Limb (tissue), 2 donors: ENCODE measurements at regions not wholly inside any gene's neighbourhood (a gene's known extent, or its start where the extent isn't known, plus 50 kb on each side); places are given as distances from the start of the nearest gene placed in this dataset.

Experiments
- DNase-seq, 2 donors: peaks; one replicate each; pipeline ENCODE4 v3.0.0-alpha.2; 2016; ENCODE audit errors: extremely low spot score in 2 of 2

DNA sequence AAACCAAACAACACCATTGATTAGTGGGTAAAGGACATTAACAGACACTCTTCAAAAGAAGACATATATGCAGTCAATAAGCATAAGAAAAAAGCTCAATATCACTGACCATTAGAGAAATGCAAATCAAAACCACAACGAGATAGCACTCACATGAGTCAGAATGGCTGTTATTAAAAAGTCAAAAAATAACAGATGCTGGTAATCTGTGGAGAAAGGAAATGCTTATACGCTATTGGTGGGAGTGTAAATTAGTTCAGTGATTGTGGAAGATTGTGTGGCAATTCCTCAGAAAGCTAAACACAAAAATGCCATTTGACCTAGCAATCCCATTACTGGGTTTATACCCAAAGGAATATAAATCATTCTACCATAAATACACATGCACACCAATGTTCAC, 182.6 kb downstream of the TRPC6 start:
- no peak for DNase-seq

DNA sequence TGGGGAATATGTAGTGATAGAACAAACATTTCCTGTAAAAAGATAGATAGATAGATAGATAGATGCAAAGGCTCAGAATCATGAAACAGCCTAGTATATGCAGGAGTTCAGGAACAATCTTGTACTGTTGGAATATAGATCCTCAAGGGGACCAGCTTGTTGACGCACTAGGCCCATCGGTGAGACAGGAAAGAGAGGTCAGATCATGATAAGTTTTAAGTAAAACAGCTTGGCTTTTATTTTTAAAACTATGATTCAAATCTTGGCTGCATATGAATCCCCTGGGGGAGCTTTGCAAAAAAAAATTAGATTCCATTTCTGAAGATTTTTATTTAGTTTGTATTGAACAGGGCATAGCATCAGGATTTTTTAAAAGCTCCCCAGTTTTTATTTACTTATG, 185.8 kb downstream of the TRPC6 start:
- peak in 1 of 2 donors; percentile 7 for DNase-seq

DNA sequence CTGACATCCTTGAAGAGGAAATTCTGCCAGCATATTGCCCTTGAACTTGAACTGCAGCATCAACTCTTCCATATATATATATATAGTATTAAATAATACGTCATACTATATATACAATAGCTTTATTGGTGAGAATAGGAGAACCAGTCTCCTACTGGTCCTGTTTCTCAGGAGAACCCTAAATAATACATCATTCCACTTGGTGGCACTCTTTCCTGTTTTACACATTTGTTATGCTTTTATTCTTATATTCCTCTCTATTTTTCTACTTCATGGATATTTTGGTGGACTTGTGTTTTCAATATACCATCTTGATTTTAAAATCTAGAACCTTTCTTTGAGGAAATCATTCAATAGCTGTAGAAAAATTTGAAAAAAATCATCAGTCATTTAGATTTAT, 193.3 kb downstream of the TRPC6 start:
- DNase-seq, result no peak

GRCh38 chr11:101369835-101370234, 214.0 kb downstream of the TRPC6 start:
- DNase-seq, result no peak

DNA sequence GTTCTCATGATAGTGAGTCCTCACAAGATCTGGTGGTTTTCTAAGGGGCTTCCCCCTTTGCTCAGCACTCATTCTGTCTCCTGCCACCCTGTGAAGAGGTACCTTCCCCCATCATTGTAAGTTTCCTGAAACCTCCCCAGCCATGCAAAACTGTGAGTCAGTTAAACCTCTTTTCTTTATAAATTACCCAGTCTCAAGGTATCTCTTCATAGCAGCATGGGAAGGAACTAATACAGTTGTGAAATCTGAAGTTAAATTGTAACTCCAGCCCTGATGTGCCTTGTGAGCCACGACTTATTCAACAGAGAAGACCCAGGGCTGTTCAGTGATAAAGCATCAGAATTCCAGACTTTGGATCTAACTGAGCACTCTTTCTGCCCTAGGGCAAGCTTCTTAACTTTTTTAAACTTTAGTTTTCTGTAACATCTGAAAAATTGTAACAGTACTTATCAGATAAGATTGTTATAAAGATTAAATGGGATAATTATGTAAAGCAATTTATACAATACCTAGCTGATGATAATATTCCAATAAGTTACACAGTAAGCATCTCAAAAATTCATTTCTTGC, 220.0 kb downstream of the TRPC6 start:
- no peak for DNase-seq

- no peak for DNase-seq
These were observed 221.2 kb downstream of the TRPC6 start for GRCh38 chr11:101362643-101363042.

DNA sequence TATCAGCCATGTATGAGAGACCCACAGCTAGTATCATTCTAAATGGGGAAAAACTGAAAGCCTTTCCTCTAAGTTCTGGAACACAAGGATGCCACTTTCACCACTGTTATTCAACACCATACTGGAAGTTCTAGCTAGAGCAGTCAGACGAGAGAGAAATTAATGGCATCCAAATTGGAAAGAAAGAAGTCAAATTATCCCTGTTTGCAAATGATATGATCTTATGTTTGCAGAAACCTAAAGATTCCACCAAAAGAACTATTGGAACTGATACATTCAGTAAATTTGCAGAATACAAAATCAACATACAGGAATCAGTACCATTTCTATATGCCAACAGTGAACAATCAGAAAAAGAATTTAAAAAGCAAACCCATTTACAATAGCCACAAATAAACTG, 226.0 kb downstream of the TRPC6 start:
- no peak for DNase-seq

DNA sequence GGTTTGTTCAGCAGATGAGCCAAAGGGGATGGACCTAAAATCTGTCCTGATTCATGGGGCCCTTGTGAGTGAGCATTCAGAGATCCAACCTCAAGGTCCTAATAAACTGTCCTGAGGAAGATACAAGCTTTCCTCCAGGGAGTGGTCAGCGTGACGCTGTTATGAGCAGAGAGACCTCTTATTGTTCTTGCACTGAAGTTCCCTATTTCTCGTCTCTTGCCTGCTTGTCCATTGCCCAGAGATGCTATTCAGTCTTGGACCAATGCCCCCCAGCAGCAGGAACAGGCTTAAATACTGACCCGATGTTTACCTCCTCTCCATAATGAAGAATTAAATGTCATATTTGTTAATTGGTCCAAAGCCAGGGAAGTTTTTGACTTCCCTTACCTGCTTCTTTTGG, 225.2 kb upstream of the PGR start:
- no peak for DNase-seq

DNA sequence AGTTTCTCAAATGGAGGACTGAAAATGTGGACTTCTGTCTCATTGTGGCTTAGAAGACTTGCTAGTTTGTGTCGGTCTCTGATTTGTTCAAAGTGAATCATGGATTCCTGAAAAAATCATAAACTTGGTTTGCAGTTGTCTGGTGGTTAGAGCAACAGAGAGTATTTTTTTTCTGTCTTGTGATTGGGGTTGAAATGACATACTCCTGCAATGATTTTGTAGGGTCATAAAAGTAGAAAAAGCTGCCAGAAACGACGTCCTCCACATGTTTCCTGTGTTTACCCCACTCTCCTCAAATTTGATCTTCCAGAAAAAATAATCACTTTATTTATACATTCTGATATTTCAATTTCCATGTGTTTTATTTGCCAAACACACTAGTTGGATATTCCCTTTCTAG, 219.2 kb upstream of the PGR start:
- DNase-seq, result no peak

DNA sequence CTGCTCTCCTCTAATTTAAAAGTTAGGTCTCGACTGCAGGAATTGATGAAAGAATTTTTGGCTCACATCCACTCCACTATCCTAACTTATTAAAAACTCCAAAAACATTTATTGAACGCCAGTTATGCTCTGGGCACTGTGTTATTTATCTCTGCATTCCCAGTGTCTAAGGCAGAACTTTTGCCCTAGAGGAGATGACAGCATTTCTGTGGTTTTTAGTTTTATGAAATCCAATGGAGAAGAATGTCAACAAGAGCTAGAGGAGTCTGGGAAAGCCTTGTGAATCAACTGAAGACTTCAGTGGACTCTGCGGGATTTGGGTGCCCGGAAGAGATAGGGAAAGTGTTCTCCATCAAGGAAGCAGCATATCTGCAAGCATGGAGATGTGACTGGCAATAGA, 217.0 kb upstream of the PGR start:
- no peak for DNase-seq

DNA sequence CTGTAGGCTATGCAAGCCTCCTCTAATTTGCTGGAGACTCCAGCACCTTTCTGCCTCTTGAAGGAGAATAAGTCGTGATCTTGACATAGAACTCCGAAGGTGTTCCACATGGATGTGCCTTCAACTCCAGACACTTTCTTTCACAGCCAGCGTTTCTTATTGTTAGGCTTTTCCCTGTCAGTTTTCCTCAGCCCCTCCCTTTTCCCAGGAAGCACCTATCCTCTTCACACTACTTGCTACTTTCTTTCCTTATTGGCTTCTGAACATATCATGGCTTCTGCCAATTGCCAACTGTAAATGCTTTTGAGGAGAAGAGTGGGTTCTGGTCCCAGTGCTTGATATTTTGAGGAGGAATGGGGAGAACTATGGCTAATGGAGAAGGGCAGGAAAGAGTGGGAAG, 216.3 kb upstream of the PGR start:
- no peak for DNase-seq

GRCh38 chr11:101342307-101342706, 212.7 kb upstream of the PGR start:
- no peak for DNase-seq

DNA sequence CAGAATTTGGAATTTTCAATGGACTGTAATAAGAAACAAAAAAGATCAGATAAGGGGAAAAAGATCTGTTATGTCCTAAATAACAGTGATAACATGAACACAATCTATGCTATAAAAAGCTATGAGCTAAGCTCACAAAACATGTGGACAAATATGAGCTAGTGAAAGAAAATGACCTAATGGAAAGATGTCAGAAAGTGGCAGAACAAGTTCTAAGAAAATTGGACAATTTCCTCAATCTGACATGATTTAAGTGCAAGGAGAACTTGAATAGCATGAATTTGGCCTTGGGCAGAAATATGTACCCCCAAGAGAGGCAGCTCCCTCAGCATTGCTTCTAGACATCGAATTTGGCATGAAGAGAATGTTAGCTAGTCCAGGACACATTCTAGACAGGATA, 212.0 kb upstream of the PGR start:
- DNase-seq, result no peak

DNA sequence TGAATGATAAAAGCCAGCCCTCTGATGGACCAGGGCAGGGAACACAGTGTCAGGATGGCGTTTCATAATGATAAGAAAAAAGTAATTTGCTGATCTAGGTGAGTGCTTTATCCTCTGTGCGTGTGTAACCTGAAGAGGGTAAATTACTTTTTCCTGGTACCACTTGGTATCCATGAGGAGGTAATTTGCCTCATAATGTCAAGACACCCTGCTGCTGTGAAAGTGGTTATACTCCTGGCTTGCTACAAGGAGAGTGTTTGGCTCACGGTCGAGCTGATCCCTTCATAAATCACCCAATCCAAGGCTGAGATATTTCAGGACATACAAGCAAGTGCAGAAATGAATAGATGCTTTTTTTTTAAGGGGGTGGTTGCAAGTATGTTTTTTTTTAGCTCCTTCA, 207.2 kb upstream of the PGR start:
- no peak for DNase-seq

GRCh38 chr11:101336155-101336554, 206.5 kb upstream of the PGR start:
- DNase-seq, result no peak

- DNase-seq, result no peak
These were observed 205.0 kb upstream of the PGR start for GRCh38 chr11:101334581-101334980.

DNA sequence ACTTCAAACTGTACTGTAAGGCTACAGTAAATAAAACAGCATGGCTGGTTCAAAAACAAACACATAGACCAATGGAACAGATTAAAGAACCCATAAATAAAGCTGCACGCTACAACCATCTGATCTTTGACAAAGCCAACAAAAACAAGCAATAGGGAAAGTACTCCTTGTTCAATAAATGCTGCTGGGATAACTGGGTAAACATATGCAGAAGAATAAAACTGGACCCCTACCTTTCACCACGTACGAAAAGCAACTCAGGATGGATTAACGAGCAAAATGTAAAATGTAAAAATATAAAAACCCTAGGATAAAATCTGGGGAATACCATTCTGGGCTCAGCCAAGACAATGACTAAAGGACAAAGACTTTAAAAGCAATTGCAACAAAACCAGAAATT, 201.8 kb upstream of the PGR start:
- DNase-seq, result no peak

DNA sequence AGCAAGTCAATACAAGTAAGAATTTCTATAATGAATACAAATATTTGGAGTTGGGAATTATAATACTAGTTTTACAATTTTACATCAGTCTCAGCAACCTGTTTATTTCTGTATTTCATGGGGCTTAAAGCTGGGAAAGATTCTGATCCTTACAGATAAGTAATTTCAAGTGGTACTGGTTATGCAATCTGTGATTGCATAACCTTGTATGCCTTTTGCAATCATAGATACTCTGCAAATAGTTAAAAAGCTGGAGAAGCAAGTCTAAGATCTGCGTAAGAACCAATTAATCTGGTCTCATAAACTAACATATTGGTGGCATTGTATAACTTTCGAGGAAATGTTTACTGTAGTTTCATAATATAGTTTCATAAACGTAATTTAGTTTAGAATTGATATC, 198.3 kb upstream of the PGR start:
- DNase-seq, result no peak

- no peak for DNase-seq
These were observed 196.5 kb upstream of the PGR start for GRCh38 chr11:101326141-101326540.

- DNase-seq, result no peak
These were observed 194.4 kb upstream of the PGR start for GRCh38 chr11:101323997-101324396.

DNA sequence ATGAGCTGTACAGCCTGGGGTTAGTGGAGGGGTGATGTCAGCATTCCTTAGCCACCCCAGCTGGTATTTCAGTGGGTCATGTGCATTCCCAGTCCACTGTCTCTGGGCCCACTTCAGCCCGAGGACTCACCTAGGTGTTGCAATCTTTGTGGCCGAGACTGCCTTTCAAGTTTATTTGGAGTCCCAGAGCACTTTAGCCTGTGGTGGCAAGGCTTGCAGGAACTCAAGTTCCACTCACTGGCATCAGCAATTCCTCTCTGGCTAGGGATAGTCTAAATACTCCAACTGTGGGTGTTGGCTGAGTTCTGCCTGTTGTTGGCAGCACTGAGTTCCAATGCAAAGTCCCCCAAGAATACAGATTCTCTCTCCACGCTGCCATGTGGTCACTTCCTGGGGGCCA, 191.6 kb upstream of the PGR start:
- DNase-seq, result no peak

DNA sequence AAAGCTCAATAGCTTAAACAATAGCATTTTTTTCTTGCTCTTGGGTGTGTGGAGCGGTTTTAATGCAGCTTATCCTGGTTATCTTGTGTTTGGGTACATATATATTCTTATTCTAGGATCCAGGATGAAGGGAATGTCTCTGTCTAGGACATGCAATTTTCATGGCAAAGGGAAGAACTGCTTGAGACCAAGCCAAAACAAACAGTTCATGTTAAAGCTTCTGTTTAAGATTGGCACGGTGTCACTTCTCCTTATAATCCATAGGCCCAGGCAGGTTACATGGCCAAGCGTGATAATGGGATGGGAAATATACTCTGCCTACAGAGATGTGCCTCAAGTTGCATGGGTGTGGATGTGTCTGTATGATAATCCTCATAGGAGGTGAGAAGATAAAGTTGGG, 177.1 kb upstream of the PGR start:
- no peak for DNase-seq

DNA sequence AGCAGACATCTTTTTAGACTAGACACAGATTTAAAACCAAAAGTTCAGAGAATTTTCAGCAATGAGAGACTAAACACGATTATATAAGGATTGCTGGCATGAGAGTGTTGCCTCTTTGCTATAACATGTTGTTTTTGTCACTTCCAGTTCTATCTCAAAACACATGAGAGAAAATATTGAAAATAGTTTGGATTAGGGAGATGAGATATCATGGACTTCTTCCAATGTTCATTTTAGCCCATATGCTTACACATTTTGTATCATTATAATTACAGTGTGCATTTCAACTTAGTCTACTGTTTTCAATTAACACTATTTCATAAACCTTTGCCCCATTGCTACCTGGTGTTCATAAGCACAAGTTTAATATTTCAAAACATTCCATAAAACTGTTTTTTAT, 175.9 kb upstream of the PGR start:
- no peak for DNase-seq

DNA sequence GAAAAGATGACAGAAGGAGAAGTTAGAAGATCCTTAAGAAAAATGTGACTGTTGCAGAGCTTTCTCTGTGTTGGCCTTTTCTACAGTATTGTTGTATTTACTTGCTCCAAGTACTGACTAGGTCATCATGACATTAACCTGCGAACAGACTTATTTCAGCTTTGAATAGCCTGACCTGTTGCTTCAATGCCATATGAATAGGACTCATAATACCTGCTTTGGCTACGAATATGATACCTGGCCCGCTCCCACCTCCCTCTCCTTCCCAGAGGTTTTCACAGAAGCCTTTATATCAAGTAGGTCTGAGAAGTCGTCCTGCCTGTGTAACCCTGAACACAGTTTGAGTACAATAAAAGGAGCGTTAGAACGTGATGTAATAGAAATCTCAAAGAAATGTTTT, 169.6 kb upstream of the PGR start:
- DNase-seq, result no peak
